ENCODE measurements at regions not wholly inside any gene's neighbourhood (a gene's known extent, or its start where the extent isn't known, plus 50 kb on each side); places are given as distances from the start of the nearest gene placed in this dataset.

DNA sequence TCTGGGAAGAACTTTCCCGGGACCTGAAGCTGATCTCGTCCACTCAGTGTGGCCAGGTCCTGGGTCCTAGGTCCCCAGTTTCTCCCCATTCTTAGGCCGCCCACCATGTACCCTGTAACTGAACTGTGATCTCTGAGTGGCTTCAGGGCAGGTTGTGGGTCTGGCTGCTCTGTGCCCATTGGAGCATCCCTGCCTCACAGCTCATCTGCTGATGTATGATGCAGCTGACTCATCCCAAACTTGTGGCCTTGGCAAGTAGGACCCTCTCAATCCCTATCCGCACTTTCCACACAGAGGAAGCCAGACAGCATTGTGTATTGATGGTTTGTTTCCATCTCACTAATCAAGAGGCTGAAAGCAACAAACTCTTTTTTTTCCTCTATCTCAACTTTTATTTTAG is 69.1 kb upstream of the XCR1 start:
- 88 to 93% methylated on average over 4 of the region's 4 CpGs for WGBS, 2 donors
- Histone ChIP-seq H3K9me3 (no peaks in the 10 kb centered on the region), H3K27me3 (no peaks in the 10 kb centered on the region), H3K36me3 (no peaks in the 10 kb centered on the region), H3K27ac (peak overlapping the region in 3 of 4 donors; percentile 9 to 90 (median 88)), H3K4me1 (peaks cover 0 to 32% (median 19%) of the 10 kb centered on the region in 4 donors), H3K4me3 (no peak overlapping the region)
- DNase-seq (ENCODE audit: low spot score in 2 of 2) = no peak
- TF ChIP-seq POLR2A (IDR thresholded peaks at IDR 0.05) (no peak), EP300 (IDR thresholded peaks at IDR 0.05) (no peak)
- TF ChIP-seq, protein P1, sequence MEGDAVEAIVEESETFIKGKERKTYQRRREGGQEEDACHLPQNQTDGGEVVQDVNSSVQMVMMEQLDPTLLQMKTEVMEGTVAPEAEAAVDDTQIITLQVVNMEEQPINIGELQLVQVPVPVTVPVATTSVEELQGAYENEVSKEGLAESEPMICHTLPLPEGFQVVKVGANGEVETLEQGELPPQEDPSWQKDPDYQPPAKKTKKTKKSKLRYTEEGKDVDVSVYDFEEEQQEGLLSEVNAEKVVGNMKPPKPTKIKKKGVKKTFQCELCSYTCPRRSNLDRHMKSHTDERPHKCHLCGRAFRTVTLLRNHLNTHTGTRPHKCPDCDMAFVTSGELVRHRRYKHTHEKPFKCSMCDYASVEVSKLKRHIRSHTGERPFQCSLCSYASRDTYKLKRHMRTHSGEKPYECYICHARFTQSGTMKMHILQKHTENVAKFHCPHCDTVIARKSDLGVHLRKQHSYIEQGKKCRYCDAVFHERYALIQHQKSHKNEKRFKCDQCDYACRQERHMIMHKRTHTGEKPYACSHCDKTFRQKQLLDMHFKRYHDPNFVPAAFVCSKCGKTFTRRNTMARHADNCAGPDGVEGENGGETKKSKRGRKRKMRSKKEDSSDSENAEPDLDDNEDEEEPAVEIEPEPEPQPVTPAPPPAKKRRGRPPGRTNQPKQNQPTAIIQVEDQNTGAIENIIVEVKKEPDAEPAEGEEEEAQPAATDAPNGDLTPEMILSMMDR (IDR thresholded peaks at IDR 0.05) = no peak

- TF ChIP-seq POLR2A (IDR thresholded peaks at IDR 0.05) (no peak), EP300 (IDR thresholded peaks at IDR 0.05) (no peak)
- TF ChIP-seq, protein P1 (IDR thresholded peaks at IDR 0.05) = no peak
- DNase-seq (ENCODE audit: low spot score in 2 of 2) = no peak
- Histone ChIP-seq H3K36me3 (no peaks in the 10 kb centered on the region), H3K4me3 (no peak overlapping the region), H3K27ac (peak overlapping the region in 1 of 4 donors; percentile 60), H3K9me3 (no peaks in the 10 kb centered on the region), H3K27me3 (no peaks in the 10 kb centered on the region), H3K4me1 (peaks cover 0 to 35% (median 19%) of the 10 kb centered on the region in 4 donors)
- 78 to 86% methylated on average over 5 of the region's 5 CpGs for WGBS, 2 donors
Measured at GRCh38 chr3:46095307-46095706, 68.0 kb upstream of the XCR1 start.

GRCh38 chr3:46094506-46094905 is 67.2 kb upstream of the XCR1 start:
- Histone ChIP-seq H3K36me3 (no peaks in the 10 kb centered on the region), H3K27me3 (no peaks in the 10 kb centered on the region), H3K27ac (peak overlapping the region in 1 of 4 donors; percentile 11), H3K9me3 (no peaks in the 10 kb centered on the region), H3K4me1 (peaks cover 0 to 43% (median 18%) of the 10 kb centered on the region in 4 donors), H3K4me3 (no peak overlapping the region)
- TF ChIP-seq EP300 (IDR thresholded peaks at IDR 0.05) (no peak), POLR2A (IDR thresholded peaks at IDR 0.05) (no peak)
- TF ChIP-seq, protein P1 (IDR thresholded peaks at IDR 0.05) = no peak
- no peak for DNase-seq (ENCODE audit: low spot score in 2 of 2)
- WGBS, 2 donors = 65 to 82% methylated on average over 1 of the region's 1 CpG

- no peaks in the 10 kb centered on the region for H3K36me3 ChIP-seq
- 68 to 78% methylated on average over 4 of the region's 4 CpGs for WGBS, 2 donors
- no peak for TF ChIP-seq EP300 (IDR thresholded peaks at IDR 0.05)
- no peak for TF ChIP-seq POLR2A (IDR thresholded peaks at IDR 0.05)
- TF ChIP-seq, protein P1 (IDR thresholded peaks at IDR 0.05) = no peak
Measured at GRCh38 chr3:46093966-46094365, 66.7 kb upstream of the XCR1 start.

GRCh38 chr3:46093327-46093942 is 66.2 kb upstream of the XCR1 start:
- Histone ChIP-seq H3K9me3 (no peaks in the 10 kb centered on the region), H3K36me3 (no peaks in the 10 kb centered on the region), H3K27me3 (no peaks in the 10 kb centered on the region), H3K4me1 (peaks cover 0 to 40% (median 16%) of the 10 kb centered on the region in 4 donors), H3K27ac (no peak overlapping the region), H3K4me3 (no peak overlapping the region)
- TF ChIP-seq, protein P1 (IDR thresholded peaks at IDR 0.05) = no peak
- no peak for TF ChIP-seq POLR2A (IDR thresholded peaks at IDR 0.05)
- WGBS, 2 donors = 93% methylated on average over 2 of the region's 2 CpGs
- DNase-seq (ENCODE audit: low spot score in 2 of 2) = no peak

More at GRCh38 chr3:46093966-46094365, 66.7 kb upstream of the XCR1 start:
- Histone ChIP-seq H3K27me3 (no peaks in the 10 kb centered on the region), H3K9me3 (no peaks in the 10 kb centered on the region), H3K4me3 (no peak overlapping the region), H3K4me1 (peaks cover 0 to 45% (median 18%) of the 10 kb centered on the region in 4 donors), H3K27ac (no peak overlapping the region)
- no peak for DNase-seq (ENCODE audit: low spot score in 2 of 2)
